HG03520 (cell line): ENCODE measurements at regions not wholly inside any gene's neighbourhood (a gene's known extent, or its start where the extent isn't known, plus 50 kb on each side); places are given as distances from the start of the nearest gene placed in this dataset.
"Not testable (repeated sequence)": the region's sequence is repeated elsewhere in the genome, so short reads cannot be mapped to it uniquely, and the experiment has no call there.

Source experiments
- ATAC-seq: cut with Tn5 transposase; IDR thresholded peaks from one replicate; pipeline ENCODE4 v1.9.1; 2021; ENCODE audit warnings: mild to moderate bottlenecking, moderate library complexity; ENCODE audit not compliant: unreplicated experiment

- ATAC-seq: no peak
Observed at GRCh38 chr6:43893073-43893472, 123.1 kb downstream of the VEGFA start.

GRCh38 chr6:43891072-43891870 is 121.3 kb downstream of the VEGFA start:
- no peak for ATAC-seq

GRCh38 chr6:43890197-43891062 is 120.4 kb downstream of the VEGFA start:
- ATAC-seq: no peak

GRCh38 chr6:43887906-43888683 is 118.1 kb downstream of the VEGFA start:
- no peak for ATAC-seq

- no peak for ATAC-seq
Observed at GRCh38 chr6:43887340-43887858, 117.4 kb downstream of the VEGFA start.

- ATAC-seq: no peak
Observed at GRCh38 chr6:43886717-43887339, 116.8 kb downstream of the VEGFA start.

GRCh38 chr6:43886067-43886461 is 116.1 kb downstream of the VEGFA start:
- ATAC-seq: no peak

GRCh38 chr6:43885399-43886066 is 115.5 kb downstream of the VEGFA start:
- no peak for ATAC-seq

- ATAC-seq: no peak
Observed at GRCh38 chr6:43884652-43885022, 114.6 kb downstream of the VEGFA start.

- no peak for ATAC-seq
Observed at GRCh38 chr6:43883847-43884651, 114.0 kb downstream of the VEGFA start.

GRCh38 chr6:43882690-43883448 is 112.9 kb downstream of the VEGFA start:
- ATAC-seq: not testable (repeated sequence)

- ATAC-seq: no peak
Observed at GRCh38 chr6:43880236-43881137, 110.5 kb downstream of the VEGFA start.

- no peak for ATAC-seq
Observed at GRCh38 chr6:43879722-43880121, 109.7 kb downstream of the VEGFA start.

- ATAC-seq: no peak
Observed at GRCh38 chr6:43878823-43879495, 108.9 kb downstream of the VEGFA start.

- no peak for ATAC-seq
Observed at GRCh38 chr6:43878127-43878634, 108.2 kb downstream of the VEGFA start.

- ATAC-seq: no peak
Observed at GRCh38 chr6:43877463-43878126, 107.6 kb downstream of the VEGFA start.
